GM21529 (cell line): ENCODE measurements at regions not wholly inside any gene's neighbourhood (a gene's known extent, or its start where the extent isn't known, plus 50 kb on each side); places are given as distances from the start of the nearest gene placed in this dataset.

Experiments used
- ATAC-seq: cut with Tn5 transposase; IDR thresholded peaks from one replicate; pipeline ENCODE4 v1.9.1; 2021; ENCODE audit not compliant: unreplicated experiment

DNA sequence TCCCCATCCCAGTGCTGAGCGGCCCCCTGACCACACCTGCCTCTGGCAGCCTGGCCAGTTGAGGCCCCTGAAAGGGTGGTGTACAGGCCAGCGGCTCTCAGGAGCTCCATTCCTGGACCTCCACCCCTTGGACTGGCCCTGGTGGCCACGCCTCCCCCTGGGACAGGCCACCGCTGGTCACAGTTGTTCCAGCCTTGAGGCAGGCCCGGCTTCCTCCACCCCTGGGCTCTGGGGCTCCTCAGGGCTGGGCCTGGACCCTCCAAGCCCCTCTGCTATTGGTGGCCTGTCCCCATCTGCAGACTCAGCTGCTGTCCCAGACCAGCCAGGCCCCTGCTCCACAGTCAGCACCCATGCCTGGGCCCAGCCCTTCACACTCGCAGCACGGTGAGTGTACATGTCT lies 93.2 kb upstream of the NKX1-1 start:
- no peak for ATAC-seq

DNA sequence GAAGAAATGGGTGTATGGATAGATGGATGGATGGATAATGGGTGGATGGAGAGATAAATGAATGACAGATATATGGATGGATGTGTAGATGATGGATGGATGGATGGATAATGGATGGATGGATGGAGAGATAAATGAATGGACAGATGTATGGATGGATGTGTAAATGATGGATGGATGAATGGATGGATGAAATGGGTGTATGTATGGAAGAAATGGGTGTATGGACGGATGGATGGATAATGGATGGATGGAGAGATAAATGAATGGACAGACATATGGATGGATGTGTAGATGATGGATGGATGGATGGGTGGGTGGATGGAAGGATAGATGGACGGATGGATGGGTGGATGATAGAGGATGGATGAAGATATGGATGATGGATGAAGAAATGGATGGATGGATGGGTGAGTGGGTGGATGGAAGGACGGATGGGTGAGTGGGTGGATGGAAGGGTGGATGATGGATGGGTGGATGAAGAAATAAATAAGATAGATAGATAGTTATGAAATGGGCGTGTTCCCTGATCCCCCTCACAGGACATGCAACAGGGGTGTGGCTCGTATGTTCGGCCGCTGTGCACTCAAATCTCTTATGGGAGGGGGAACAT lies 91.1 kb upstream of the NKX1-1 start:
- ATAC-seq, result no peak

DNA sequence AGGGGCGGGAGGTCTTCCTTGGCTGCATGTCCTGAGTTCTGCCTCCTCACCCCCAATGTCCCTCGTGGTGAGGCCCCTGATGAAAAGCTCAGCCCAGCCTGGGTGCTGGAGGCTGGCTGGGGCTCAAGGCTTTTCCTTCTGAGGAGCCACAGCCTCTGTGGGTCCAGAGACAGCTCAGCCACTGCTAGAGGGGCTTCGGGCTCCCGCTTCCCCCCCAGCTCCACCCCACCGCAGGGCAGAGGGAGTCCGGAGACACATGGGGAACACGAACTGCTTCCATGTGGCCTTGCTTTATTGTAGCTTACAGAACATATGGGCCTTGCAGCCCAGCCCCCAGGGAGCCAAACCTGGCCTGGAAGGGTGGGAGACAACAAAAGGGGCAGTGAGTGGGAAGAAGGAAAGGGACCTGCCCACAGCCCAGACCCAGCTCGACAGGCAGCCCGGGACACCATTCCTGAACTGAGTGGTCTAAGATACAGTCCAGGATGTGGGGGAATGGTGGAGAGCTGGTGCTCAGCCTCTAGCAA lies 89.9 kb upstream of the NKX1-1 start:
- ATAC-seq, result no peak

DNA sequence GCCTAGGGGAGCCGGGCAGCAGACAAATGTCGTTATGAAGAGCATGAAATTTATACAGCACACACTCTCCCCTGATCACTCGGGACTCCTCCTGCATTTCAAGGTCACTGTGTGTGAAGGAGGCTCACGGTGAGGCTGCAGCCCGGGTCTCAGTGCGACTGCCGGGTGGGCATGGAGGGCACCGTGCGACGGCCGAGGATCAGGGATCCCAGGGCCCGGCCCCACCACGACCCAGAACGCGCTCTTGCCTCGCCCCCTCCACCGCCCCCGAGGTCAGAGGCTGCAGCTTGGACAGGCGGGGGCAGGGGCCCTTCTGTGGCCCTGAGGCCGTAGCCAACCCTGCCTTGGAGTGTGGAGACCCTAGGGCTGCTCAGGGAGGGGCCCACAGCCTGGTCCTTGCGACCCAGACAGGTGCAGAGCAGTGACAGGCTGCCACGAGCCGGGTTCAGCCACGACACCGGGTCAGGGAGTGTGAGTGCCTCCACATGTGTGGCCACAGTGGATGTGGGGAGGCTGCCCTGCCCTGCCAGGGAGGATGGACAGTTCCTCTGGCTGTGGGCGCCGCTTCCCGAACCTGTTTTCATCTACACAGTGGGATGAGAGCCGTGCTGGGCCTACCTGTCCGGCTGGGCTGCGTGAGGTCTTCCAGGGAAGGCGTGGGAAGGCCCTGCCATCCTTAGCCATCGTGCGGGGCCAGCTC lies 89.3 kb upstream of the NKX1-1 start:
- ATAC-seq, result no peak

DNA sequence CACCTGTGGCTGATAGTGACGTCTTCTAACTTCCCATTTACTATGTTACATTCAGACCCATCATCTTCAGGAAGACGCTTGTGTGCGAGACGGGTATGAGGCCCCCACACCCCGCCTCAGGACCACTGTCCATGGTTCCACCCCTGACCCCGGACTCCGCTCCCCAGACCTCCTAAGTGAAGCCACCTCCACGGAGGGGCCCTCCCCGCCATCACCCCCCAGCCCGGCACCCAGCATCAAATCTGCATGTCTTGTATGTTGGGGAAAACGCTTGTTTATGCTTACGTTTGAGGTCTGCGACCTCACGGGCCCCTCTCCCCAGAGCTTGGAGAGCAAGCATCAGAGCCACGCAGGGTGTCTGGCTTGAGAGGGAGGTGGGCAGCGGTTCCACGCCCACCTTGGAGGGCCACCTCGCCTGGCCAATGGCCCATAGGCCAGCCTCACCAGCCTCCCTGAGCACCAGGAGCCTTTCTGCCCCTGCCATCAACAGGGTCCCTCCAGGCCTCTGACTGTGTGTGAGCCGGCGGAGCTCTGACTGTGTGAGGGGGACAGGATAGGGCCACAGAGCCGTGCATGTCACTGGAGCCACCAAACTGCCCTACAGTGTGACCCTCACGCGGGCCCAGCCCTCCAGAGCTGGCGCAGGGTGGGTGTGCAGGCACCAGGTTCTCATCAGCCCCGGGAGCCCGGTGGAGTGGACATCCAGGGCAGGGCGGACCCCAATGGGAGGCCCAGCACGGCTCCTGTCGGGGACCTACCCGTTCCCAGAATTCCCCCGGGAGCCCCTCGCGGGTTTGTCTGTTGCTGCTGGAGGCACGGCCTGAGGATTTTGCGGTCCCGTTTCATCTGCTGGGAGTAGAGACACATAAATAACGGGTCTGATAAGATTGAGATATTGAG lies 88.4 kb upstream of the NKX1-1 start:
- no peak for ATAC-seq

DNA sequence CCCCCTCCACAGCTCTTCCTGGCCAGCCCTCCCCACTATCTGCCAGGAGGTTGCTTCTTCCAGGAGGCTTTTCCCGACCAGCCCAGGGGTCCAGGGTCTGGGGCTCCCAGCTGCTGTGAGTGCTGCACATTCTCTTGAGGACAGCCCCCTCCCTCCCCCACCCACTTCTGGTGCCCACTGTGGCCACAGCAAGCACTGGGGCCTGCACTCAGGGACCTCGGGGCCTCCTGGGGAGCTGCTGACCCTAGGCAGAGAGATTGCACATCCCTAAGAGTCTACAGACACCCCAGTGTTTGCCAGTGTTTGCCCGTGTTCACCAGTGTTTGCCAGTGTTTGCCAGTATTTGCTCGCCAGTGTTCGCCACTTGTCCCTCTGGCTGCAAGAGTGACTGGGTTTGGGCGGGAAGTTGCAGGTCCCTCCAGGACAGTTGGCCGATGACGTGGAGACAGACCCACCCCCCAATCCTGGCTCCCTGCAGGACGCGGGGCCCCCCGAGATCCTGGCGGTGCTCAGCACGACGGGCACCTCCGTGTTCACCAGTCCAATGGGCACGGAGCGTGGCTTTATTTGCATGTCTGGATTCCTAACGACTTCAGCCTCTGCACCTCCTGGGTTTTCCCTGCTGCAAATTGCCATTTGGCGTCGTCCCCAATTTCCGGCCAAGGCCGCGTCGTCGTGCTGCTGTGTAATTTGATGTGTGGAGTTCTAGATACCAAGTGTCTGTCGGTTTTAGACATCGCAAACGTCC lies 87.5 kb upstream of the NKX1-1 start:
- no peak for ATAC-seq

DNA sequence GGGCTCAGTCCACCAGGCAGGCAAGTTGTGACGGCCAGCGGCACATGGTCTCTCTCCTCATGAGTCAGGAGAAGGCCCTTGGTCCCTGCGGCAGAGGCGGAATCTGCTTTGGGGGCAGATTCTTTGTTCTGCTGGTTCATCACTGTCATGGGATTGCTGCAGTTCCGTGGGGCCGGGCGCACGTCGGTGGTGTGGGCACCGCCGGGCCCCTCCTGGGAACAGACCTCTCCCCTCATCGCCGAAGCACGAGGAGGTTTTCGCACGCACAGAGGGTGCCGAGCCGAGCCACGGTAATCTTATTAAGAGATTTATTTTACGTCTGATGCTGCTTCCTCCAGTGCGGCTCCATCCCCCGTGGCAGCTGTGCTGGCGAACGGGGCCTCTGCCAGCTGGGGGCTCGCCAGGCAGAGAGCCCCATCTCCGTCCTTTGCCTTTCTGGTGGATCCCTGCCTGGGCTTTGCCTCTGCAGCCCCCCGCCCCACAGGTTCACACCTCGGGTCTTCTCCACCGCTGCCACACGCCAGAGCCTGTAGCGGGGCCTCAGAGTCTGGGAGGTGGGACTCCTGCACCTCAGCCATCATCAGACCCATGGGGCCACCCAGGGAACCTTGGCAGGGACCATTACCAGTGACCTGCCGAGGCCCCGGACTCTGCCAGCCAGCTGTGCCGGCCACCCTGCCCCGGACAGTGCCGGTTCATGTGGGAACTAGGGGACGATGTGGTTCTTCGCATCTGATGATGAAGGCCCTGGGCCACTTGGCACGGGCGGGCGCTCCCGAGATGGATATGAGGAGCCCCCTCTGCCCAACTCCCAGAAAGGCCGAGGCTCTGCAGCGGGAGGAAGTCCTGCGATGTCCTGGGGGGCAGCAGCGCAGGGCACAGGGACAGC lies 86.7 kb upstream of the NKX1-1 start:
- no peak for ATAC-seq

DNA sequence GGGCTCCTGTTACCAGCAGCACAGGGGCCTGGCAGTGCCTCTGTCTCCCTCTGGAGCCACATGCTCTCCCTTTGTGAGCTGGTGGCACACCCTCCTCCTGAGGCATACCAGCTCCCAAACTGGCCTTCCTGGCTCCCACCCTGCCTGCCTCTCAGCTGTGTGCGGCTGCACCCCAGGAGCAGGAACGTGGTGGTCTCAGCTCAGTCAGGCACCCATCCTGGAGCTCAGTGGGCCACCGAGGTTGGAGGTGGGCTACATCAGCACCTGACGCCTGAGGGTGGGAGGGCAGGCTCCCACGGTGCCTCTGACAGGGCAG lies 85.9 kb upstream of the NKX1-1 start:
- ATAC-seq, result no peak

DNA sequence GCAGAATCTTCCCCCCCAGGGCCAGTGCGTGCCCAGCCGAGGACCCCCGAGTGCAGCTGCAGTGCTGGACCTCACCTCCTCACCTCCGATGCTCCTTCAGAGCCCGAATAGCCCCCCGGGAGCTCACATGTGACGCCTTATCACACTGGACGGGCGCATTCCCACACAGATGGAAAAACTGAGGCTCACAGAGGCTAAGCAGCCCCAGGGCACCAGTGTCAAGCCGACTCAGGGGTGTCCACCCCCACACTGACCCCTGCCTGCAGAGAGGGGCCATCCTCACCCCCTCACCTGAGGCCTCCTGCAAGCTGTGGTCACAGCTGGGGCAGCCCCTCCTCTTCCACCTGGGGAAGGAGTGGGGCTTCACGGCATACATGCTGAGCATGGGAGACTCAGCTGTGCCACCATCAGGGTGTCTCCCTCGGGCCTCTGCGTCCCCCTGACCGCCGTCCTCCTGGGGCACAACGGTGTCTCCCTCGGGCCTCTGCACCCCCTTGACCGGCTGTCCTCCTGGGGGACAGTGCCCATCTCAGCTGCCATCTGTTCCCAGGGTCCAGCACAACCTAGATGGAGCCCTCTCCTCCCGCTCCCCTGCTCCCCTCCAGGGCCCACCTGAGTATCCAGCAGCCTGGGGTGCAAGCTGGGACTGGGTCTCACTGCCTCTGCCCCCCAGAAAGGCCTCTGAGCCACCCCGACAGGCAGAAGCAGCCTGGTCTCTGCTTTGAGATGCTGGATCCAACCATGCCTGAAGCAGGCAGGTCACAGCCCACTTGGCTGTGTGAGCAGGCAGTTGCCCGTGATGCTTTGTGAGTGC lies 85.3 kb upstream of the NKX1-1 start:
- ATAC-seq, result no peak

DNA sequence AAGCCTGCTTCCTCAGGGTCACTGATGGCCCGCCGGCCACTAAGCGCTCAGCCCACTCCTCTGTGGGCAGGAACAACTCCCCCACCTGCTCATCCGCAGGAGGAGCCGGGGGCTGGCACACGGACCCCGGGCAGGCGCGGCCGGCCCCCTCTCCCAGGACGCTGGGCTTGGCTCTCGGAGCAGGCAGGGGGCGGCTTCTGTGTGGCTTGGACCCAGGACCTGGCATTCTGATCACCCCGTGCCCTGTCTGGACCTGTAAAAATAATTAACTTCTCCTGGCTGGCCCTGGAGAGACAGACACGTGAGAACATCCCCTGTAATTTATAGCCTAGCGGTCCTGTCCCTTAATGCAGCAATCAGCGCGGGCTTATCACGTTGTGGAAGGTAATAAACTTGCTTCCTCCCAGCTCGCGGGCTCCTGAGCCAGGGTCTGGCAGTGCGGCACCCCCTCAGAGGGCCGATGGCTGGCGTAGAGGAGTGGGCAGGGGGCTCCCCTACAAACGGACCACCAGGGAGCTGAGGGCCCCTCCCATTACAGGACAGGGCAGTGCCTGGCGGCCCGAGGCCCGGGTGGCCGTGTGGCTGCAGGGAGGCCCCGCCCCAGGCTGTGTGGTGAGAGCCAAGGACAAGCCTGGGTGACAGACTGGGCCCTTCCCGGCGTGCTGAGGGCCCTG lies 84.5 kb upstream of the NKX1-1 start:
- no peak for ATAC-seq

DNA sequence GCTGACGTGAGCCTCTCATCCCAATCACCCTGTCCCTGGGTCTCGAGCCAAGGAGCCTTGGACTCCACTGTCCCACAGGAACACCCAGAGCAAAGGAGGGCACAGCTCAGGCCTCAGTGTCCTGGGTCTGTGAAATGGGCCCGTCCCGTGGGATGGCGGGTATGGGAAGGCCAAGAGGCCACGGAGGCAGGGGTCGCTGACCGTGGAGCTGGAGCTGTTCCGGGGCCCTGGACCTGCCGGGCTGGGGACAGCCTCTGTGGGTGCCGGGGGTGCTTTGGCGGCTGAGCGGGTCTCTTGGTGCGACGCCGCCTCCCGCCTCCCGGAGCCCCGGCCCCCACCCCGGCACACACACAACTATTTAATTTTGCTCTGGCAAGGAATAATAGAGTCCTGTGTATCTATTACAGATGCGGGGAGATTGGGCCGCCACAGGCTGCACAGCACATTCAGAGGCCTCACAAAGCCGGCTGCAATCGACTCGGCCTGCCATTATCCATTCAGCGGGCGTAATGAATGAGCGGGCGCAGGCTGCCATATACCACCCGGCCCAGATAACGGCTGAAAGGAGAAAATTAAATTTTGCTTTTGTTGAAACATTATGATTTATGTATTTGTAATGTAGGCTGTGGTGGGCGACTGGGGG lies 83.9 kb upstream of the NKX1-1 start:
- no peak for ATAC-seq

DNA sequence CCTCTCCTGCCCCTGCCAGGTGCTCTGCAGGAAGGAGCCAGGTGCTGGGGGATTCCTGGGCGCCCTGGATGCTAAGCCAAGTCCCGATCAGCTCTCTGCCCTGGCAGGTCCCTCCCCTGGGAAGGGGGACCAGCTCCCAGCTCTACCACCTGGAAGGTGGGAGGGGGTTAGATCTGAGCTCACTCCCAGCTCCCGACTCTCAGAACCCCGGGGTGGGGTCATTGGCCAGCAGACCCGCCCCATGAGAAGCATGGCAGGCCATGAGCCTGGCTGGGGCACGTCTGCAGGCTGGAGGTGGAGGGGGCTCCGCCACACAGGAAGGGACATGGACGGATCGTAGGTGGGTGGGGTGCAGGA lies 83.4 kb upstream of the NKX1-1 start:
- no peak for ATAC-seq

DNA sequence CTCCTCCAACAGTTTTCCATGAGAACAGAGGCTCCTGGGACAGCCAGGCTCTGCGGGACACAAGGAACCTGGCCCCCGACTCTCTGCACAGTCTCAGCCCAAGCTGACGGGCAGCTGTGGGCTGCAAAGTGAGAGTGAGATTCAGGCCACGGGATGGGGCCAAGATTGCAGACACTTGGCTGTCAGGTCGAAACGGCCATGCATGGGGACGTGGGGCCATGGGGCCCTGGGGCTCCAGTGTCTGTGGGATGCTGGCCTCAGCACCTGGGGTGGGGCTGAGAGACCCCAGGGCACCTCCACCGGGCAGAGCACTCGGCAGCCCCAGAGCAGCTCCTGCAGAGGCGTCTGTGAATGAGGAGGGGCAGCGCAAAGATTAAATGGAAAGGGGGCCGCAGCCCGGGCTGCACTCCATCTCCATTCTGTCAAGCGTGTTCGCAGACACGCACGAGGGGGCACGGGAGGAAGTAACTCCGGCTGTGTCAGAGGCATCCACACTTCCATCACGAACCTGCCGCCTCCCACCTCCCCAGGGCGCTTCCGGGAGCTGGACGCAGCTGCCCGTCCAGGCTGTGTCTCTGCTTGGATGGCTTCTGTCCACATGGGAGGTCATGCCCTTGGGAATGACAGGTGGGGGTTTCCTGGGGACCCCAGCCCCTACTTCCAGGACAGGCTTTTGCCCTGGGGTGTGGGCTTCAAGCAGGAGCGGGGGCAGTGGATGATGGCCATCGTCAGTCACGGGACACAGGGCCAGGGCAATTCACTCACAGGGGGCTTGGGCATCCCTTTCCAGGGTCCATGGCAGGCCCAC lies 82.8 kb upstream of the NKX1-1 start:
- no peak for ATAC-seq

DNA sequence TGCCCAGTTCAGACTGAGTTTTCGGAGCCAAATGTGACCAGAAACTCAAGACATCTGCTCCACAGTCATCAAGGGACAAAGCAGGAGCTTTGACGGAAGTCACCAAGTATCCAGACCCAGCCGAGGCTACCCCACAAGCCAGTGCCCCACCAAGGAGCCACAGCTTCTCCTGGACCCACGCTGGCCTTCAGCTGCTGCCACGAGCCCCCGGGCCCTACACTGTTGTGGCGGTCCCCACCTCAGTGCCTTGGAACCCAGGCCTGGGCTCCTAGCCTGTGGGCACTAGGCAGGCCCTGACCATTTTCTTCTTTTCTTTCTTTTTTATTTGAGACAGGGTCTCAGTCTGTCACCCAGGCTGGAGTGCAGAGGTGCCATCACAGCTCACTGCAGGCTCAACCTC lies 82.1 kb upstream of the NKX1-1 start:
- ATAC-seq, result no peak

DNA sequence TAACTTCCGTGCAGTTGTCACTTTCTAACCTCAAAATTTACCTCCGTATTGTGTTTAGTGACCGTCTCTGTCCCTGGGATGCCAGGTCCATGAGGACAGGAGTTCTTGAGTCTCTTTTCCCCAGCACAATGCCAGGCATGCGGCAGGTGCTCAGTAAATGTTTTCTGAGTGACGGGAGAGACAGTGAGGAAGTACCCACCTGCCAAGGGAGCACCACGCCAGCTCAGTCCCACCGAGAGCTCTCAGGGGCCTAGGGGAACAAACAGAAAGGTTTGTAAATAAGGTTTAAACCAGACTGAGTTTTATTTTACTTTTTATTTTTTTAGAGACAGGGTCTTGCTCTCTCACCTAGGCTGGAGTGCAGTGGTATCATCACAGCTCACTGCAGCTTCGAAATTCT lies 81.5 kb upstream of the NKX1-1 start:
- ATAC-seq, result no peak

DNA sequence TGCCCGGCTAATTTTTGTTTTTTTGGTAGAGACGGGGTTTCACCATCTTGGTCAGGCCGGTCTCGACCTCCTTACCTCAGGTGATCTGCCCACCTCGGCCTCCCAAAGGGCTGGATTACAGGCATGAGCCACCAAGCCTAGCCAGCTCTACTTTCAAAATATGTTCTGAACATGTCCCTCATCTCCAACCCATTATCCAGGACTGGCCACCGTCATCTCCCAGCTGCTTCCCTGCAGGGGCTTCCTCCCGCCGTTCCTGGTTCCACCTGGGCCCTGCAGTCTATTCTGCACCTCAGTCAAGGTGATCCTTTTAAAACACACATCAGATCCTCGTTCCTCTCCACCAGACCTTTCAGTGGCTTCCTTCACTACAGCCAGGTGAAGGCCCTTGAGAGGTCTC lies 80.9 kb upstream of the NKX1-1 start:
- no peak for ATAC-seq

DNA sequence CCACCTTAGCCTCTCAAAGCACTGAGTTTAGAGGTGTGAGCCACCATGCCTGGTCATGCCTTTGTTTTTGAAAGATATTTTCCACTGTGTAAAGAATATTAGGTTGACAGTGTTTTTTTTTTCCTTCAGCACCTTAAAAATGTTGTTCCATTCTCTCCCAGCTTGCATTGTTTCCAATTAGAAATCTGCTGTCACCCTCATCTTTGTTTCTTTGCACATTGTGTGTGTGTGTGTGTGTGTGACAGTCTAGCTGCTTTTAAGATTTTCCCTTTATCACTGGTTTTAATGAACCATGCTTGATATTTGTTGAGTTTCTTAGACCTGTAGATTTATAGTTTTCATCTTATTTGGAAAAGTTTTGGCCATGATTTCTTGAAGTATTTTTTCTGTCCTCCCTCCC lies 79.0 kb upstream of the NKX1-1 start:
- ATAC-seq, result no peak

DNA sequence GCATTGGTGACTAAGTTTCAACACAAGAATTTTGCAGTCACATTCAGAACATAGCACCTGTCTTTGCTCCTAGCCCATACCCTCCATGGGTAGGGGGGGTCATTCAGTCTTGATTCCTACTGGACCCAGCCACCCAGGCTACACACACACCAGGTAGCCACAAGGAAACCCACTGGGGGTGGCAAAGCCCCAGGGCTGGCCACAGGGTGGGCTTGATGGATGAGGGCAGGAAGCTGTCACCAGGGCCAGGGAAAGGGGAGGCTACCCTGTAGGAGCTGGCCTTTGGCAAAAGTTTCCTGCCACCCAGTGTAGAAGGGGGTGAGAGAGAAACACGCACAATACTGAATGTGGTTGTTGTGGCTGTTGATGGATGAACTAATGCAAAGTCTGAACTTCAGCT lies 74.5 kb upstream of the NKX1-1 start:
- ATAC-seq, result no peak
